ENCODE measurements at regions not wholly inside any gene's neighbourhood (a gene's known extent, or its start where the extent isn't known, plus 50 kb on each side); places are given as distances from the start of the nearest gene placed in this dataset.
"Not testable (repeated sequence)": the region's sequence is repeated elsewhere in the genome, so short reads cannot be mapped to it uniquely, and the experiment has no call there.

GRCh38 chr17:30639391-30639790 lies 162.2 kb downstream of the GOSR1 start:
- not testable (repeated sequence) for TF ChIP-seq CTCF, POLR2AphosphoS5, POLR2A (IDR thresholded peaks at IDR 0.05)
